ENCODE measurements at regions not wholly inside any gene's neighbourhood (a gene's known extent, or its start where the extent isn't known, plus 50 kb on each side); places are given as distances from the start of the nearest gene placed in this dataset.

GRCh38 chr11:127890030-127890615 is 697.2 kb downstream of the ETS1 start:
- no peak for DNase-seq
- in situ Hi-C loops (cut with MboI; ENCODE audit: low pct_unique_long_range_greater_than_20kb, low sequenced_read_pairs) = no loop called here

- in situ Hi-C loops (cut with MboI; ENCODE audit: low pct_unique_long_range_greater_than_20kb, low sequenced_read_pairs) = no loop called here
- DNase-seq = no peak
Observed at GRCh38 chr11:127888386-127888785, 699.0 kb downstream of the ETS1 start.

- in situ Hi-C loops (cut with MboI; ENCODE audit: low pct_unique_long_range_greater_than_20kb, low sequenced_read_pairs) = no loop called here
- no peak for DNase-seq
Observed at GRCh38 chr11:127875131-127875530, 712.2 kb downstream of the ETS1 start.

- no peak for DNase-seq
- in situ Hi-C loops (cut with MboI; ENCODE audit: low pct_unique_long_range_greater_than_20kb, low sequenced_read_pairs) = no loop called here
Observed at GRCh38 chr11:127873478-127873877, 713.9 kb downstream of the ETS1 start.

GRCh38 chr11:127866109-127866508 is 721.2 kb downstream of the ETS1 start:
- no peak for DNase-seq
- in situ Hi-C loops (cut with MboI; ENCODE audit: low pct_unique_long_range_greater_than_20kb, low sequenced_read_pairs) = no loop called here

- DNase-seq = no peak
- in situ Hi-C loops (cut with MboI; ENCODE audit: low pct_unique_long_range_greater_than_20kb, low sequenced_read_pairs) = no loop called here
Observed at GRCh38 chr11:127864861-127865260, 722.5 kb downstream of the ETS1 start.

- DNase-seq = no peak
- in situ Hi-C loops (cut with MboI; ENCODE audit: low pct_unique_long_range_greater_than_20kb, low sequenced_read_pairs) = no loop called here
Observed at GRCh38 chr11:127862406-127862805, 725.0 kb downstream of the ETS1 start.

GRCh38 chr11:127859941-127860354 is 727.4 kb downstream of the ETS1 start:
- DNase-seq = no peak
- in situ Hi-C loops (cut with MboI; ENCODE audit: low pct_unique_long_range_greater_than_20kb, low sequenced_read_pairs) = no loop called here

- no peak for DNase-seq
Observed at GRCh38 chr11:127844876-127845275, 742.5 kb downstream of the ETS1 start.

GRCh38 chr11:127843483-127844396 is 743.6 kb downstream of the ETS1 start:
- peak; percentile 37 for DNase-seq

More at GRCh38 chr11:127844876-127845275, 742.5 kb downstream of the ETS1 start:
- in situ Hi-C loops (cut with MboI; ENCODE audit: low pct_unique_long_range_greater_than_20kb, low sequenced_read_pairs) = no loop called here

GRCh38 chr11:127825183-127825582 is 762.2 kb downstream of the ETS1 start:
- in situ Hi-C loops (cut with MboI; ENCODE audit: low pct_unique_long_range_greater_than_20kb, low sequenced_read_pairs) = no loop called here

More at GRCh38 chr11:127843483-127844396, 743.6 kb downstream of the ETS1 start:
- in situ Hi-C loops (cut with MboI; ENCODE audit: low pct_unique_long_range_greater_than_20kb, low sequenced_read_pairs) = no loop called here

GRCh38 chr11:127818625-127819024 is 768.7 kb downstream of the ETS1 start:
- in situ Hi-C loops (cut with MboI; ENCODE audit: low pct_unique_long_range_greater_than_20kb, low sequenced_read_pairs) = no loop called here
- no peak for DNase-seq

More at GRCh38 chr11:127825183-127825582, 762.2 kb downstream of the ETS1 start:
- DNase-seq = no peak

GRCh38 chr11:127816962-127817361 is 770.4 kb downstream of the ETS1 start:
- in situ Hi-C loops (cut with MboI; ENCODE audit: low pct_unique_long_range_greater_than_20kb, low sequenced_read_pairs) = no loop called here
- DNase-seq = no peak

GRCh38 chr11:127815331-127815730 is 772.0 kb downstream of the ETS1 start:
- no peak for DNase-seq
- in situ Hi-C loops (cut with MboI; ENCODE audit: low pct_unique_long_range_greater_than_20kb, low sequenced_read_pairs) = no loop called here

GRCh38 chr11:127806501-127806900 is 780.9 kb downstream of the ETS1 start:
- in situ Hi-C loops (cut with MboI; ENCODE audit: low pct_unique_long_range_greater_than_20kb, low sequenced_read_pairs) = no loop called here
- no peak for DNase-seq

- in situ Hi-C loops (cut with MboI; ENCODE audit: low pct_unique_long_range_greater_than_20kb, low sequenced_read_pairs) = no loop called here
- DNase-seq = no peak
Observed at GRCh38 chr11:127805771-127806170, 781.6 kb downstream of the ETS1 start.

- in situ Hi-C loops (cut with MboI; ENCODE audit: low pct_unique_long_range_greater_than_20kb, low sequenced_read_pairs) = no loop called here
- no peak for DNase-seq
Observed at GRCh38 chr11:127804747-127805400, 782.5 kb downstream of the ETS1 start.

- DNase-seq = no peak
- in situ Hi-C loops (cut with MboI; ENCODE audit: low pct_unique_long_range_greater_than_20kb, low sequenced_read_pairs) = no loop called here
Observed at GRCh38 chr11:127803755-127804154, 783.6 kb downstream of the ETS1 start.

GRCh38 chr11:127800989-127801688 is 786.2 kb downstream of the ETS1 start:
- DNase-seq = no peak
- in situ Hi-C loops (cut with MboI; ENCODE audit: low pct_unique_long_range_greater_than_20kb, low sequenced_read_pairs) = no loop called here

Data from KBM-7 (cell line).